Astrocyte (in vitro differentiated cells and primary cell): ENCODE measurements at regions not wholly inside any gene's neighbourhood (a gene's known extent, or its start where the extent isn't known, plus 50 kb on each side); places are given as distances from the start of the nearest gene placed in this dataset.

Experiments
- DNase-seq: peaks from one replicate; pipeline ENCODE4 v3.0.0-alpha.2; 2010; ENCODE audit warnings: low read depth
- FAIRE-seq: peaks from 2 replicates; lab custom pipeline; 2011; peaks lifted over from hg19 to GRCh38; lab: Jason Lieb, UNC
- H2AFZ ChIP-seq: 2 replicates; pipeline ENCODE4 v1.6.0; 2012; ENCODE audit warnings: low read depth, low read length, inconsistent platforms
- H3K27ac ChIP-seq: 2 replicates; pipeline ENCODE4 v1.5.1; 2011; ENCODE audit warnings: low read depth, low read length, inconsistent platforms
- H3K27me3 ChIP-seq: 2 replicates; pipeline ENCODE4 v1.6.0; 2011; ENCODE audit warnings: low read length, inconsistent platforms; ENCODE audit not compliant: insufficient read depth
- H3K36me3 ChIP-seq: 2 replicates; pipeline ENCODE4 v1.5.1; 2011; ENCODE audit warnings: low read length, inconsistent platforms; ENCODE audit not compliant: insufficient read depth
- H3K4me1 ChIP-seq: 2 replicates; pipeline ENCODE4 v1.5.1; 2011; ENCODE audit warnings: low read length, inconsistent platforms; ENCODE audit not compliant: insufficient read depth
- H3K4me2 ChIP-seq: 2 replicates; pipeline ENCODE4 v1.6.0; 2012; ENCODE audit warnings: low read length, inconsistent platforms
- H3K4me3 ChIP-seq: 2 replicates; pipeline ENCODE4 v1.5.1; 2011; ENCODE audit warnings: low read depth, mild to moderate bottlenecking, low read length, inconsistent platforms; ENCODE audit not compliant: insufficient read depth
- H3K79me2 ChIP-seq: 2 replicates; pipeline ENCODE4 v1.6.0; 2012; ENCODE audit warnings: mild to moderate bottlenecking, low read length, inconsistent platforms; ENCODE audit not compliant: insufficient read depth
- H3K9ac ChIP-seq: 2 replicates; pipeline ENCODE4 v1.6.0; 2012; ENCODE audit warnings: mild to moderate bottlenecking, low read length, inconsistent platforms
- H3K9me3 ChIP-seq: 2 replicates; pipeline ENCODE4 v1.5.1; 2012; ENCODE audit warnings: low read depth, mild to moderate bottlenecking, low read length, inconsistent platforms; ENCODE audit not compliant: insufficient read depth
- H4K20me1 ChIP-seq: 2 replicates; pipeline ENCODE4 v1.6.0; 2012; ENCODE audit warnings: low read length, inconsistent platforms; ENCODE audit not compliant: insufficient read depth
- H3K27ac Mint-ChIP-seq: one replicate; pipeline ENCODE4 v1.8.0; 2021; ENCODE audit warnings: mild to moderate bottlenecking, mixed read lengths; ENCODE audit not compliant: unreplicated experiment
- H3K27me3 Mint-ChIP-seq: one replicate; pipeline ENCODE4 v1.8.0; 2021; ENCODE audit warnings: low read depth, mixed read lengths; ENCODE audit not compliant: unreplicated experiment
- H3K36me3 Mint-ChIP-seq: one replicate; pipeline ENCODE4 v1.8.0; 2021; ENCODE audit warnings: low read depth, mixed read lengths; ENCODE audit not compliant: unreplicated experiment
- H3K4me1 Mint-ChIP-seq: one replicate; pipeline ENCODE4 v1.8.0; 2021; ENCODE audit warnings: low read depth, mixed read lengths; ENCODE audit not compliant: unreplicated experiment
- H3K4me3 Mint-ChIP-seq: one replicate; pipeline ENCODE4 v1.8.0; 2021; ENCODE audit warnings: mild to moderate bottlenecking, moderate library complexity, mixed read lengths; ENCODE audit not compliant: unreplicated experiment
- H3K9me3 Mint-ChIP-seq: one replicate; pipeline ENCODE4 v1.8.0; 2021; ENCODE audit warnings: mild to moderate bottlenecking, mixed read lengths; ENCODE audit not compliant: unreplicated experiment
- CTCF ChIP-seq: IDR thresholded peaks from 2 replicates; pipeline ENCODE4 v1.5.1; 2011; ENCODE audit warnings: low read depth, mild to moderate bottlenecking, inconsistent platforms, low read length, moderate library complexity; ENCODE audit not compliant: insufficient read depth
- EZH2 ChIP-seq: IDR thresholded peaks from 2 replicates; pipeline ENCODE4 v1.6.1; 2012; ENCODE audit warnings: mild to moderate bottlenecking, low read length, inconsistent platforms; ENCODE audit not compliant: insufficient read depth

DNA sequence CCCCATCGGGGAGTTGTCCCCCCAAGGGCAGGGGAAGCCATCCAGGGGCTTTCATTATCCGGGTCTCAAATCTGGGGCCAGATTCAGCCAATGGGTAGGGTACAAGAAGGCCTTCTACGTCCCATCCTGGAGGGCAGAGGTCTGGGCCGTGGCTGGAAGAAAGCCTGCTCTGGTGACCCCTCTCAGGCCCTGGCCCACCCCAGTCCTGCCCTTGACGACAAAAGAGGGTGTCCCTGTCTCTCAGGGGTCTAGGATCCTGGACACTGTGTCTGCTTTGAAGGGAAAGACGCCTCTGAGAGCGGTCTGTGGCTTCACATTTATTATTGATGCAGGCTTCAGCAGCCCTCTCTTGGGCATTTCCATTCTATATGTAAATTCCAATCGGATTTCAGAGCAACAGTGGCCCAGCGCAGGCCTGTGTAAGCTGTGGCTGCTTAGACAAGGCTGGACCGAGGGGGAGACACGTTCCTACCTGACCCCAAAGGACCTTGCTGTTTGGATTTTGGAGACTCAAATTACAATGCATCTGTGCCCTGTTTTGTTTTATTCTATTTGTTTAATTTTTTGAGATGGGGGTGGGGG lies 83.2 kb upstream of the BAIAP2L1 start:
- Histone ChIP-seq H3K9ac (no peak overlapping the region), H3K27me3 (no peaks in the 10 kb centered on the region), H2AFZ (no peak overlapping the region), H3K4me3 (no peak overlapping the region), H3K79me2 (no peaks in the 10 kb centered on the region), H3K36me3 (no peaks in the 10 kb centered on the region), H4K20me1 (no peaks in the 10 kb centered on the region), H3K4me2 (no peak overlapping the region), H3K4me1 (no peaks in the 10 kb centered on the region), H3K9me3 (peaks cover 7% of the 10 kb centered on the region), H3K27ac (no peak overlapping the region)
- FAIRE-seq = no peak
- TF ChIP-seq EZH2 = no peak
- TF ChIP-seq CTCF = no peak
- Mint-ChIP-seq H3K9me3 (peaks cover 6% of the 10 kb centered on the region), H3K27me3 (peaks cover 7% of the 10 kb centered on the region), H3K27ac (no peak overlapping the region), H3K4me3 (no peak overlapping the region), H3K4me1 (no peaks in the 10 kb centered on the region), H3K36me3 (no peaks in the 10 kb centered on the region)
- DNase-seq = no peak

DNA sequence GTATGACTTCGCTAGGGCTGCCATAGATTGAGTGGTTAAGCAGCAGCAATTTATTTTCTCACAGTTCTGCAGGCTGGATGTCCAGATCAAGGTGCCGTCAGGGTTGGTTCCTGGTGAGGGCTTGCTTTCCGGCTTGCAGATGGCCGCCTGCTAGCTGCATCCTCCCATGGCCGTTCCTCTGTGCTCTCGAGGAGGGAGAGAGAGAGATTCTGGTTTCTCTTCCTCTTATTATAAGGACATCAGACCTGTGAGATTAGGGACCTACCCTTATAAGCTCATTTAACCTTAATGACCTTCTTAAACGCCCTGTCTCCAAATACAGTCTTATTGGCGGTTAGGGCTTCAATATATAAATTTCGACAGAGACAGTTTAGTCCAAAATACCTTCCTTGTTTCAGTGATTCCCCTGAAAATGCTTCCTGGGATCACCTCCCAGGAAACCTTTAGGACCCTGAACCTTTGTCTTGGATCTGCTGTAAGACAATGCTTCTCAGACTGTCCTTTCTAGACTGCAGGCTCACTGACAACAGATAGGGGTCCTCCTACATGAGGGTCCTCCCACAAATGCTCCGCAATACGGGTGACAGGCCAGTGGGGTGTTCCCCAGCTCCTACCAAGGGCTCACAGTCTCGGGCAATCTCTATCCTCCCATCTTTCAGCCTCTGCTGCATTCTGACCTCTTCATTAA lies 82.5 kb upstream of the BAIAP2L1 start:
- Mint-ChIP-seq H3K36me3 (no peaks in the 10 kb centered on the region), H3K27ac (no peak overlapping the region)
- FAIRE-seq = no peak

More for the DNA sequence above, 82.5 kb upstream of the BAIAP2L1 start:
- no peak overlapping the region for H3K9ac ChIP-seq
- H3K4me1 ChIP-seq = no peaks in the 10 kb centered on the region
- no peak overlapping the region for H3K4me3 ChIP-seq
- H3K9me3 Mint-ChIP-seq = peaks cover 8% of the 10 kb centered on the region
- DNase-seq = no peak
- H3K4me1 Mint-ChIP-seq = no peaks in the 10 kb centered on the region
- no peak overlapping the region for H3K4me3 Mint-ChIP-seq
- H4K20me1 ChIP-seq = no peaks in the 10 kb centered on the region
- no peak for TF ChIP-seq EZH2
- TF ChIP-seq CTCF = no peak
- H2AFZ ChIP-seq = no peak overlapping the region
- no peak overlapping the region for H3K4me2 ChIP-seq
- H3K27ac ChIP-seq = no peak overlapping the region
- no peaks in the 10 kb centered on the region for H3K27me3 ChIP-seq
- H3K27me3 Mint-ChIP-seq = peaks cover 7% of the 10 kb centered on the region
- H3K79me2 ChIP-seq = no peaks in the 10 kb centered on the region
- no peaks in the 10 kb centered on the region for H3K36me3 ChIP-seq
- peaks cover 7% of the 10 kb centered on the region for H3K9me3 ChIP-seq
